Spleen (tissue), 11 donors: ENCODE measurements at regions not wholly inside any gene's neighbourhood (a gene's known extent, or its start where the extent isn't known, plus 50 kb on each side); places are given as distances from the start of the nearest gene placed in this dataset.

Experiments
- DNase-seq: peaks from one replicate; pipeline ENCODE4 v3.0.0-alpha.2; 2020
- H3K27ac ChIP-seq, 8 donors: fragments of 200-600 bp; sonication (generic) in 7 of 8; 1 replicate in 4 of 8; 2 replicates in 4 of 8; pipeline versions ENCODE4 v1.5.0 to v1.8.0; 2016 to 2021; ENCODE audit warnings: inconsistent platforms in 4 of 8, mild to moderate bottlenecking in 4 of 8, moderate library complexity in 1 of 8
- H3K27me3 ChIP-seq, 7 donors: fragments of 200-600 bp; sonication (generic) in 6 of 7; replicated peaks in 1 of 7; 1 replicate in 4 of 7; 2 replicates in 3 of 7; pipeline versions ENCODE4 v1.5.0 to v1.8.0; 2016 to 2021; ENCODE audit warnings: inconsistent platforms in 3 of 7, mild to moderate bottlenecking in 1 of 7
- H3K36me3 ChIP-seq, 6 donors: fragments of 200-600 bp; sonication (generic) in 5 of 6; 1 replicate in 4 of 6; 2 replicates in 2 of 6; pipeline versions ENCODE4 v1.5.0 to v1.8.0; 2016 to 2021; ENCODE audit warnings: inconsistent platforms in 2 of 6
- H3K4me1 ChIP-seq, 6 donors: fragments of 200-600 bp; sonication (generic) in 5 of 6; 1 replicate in 3 of 6; 2 replicates in 3 of 6; pipeline versions ENCODE4 v1.5.0 to v1.8.0; 2016 to 2021; ENCODE audit warnings: inconsistent platforms in 3 of 6
- H3K4me3 ChIP-seq, 8 donors: fragments of 200-600 bp; sonication (generic) in 7 of 8; 1 replicate in 4 of 8; 2 replicates in 4 of 8; pipeline versions ENCODE4 v1.5.0 to v1.8.0; 2016 to 2021; ENCODE audit warnings: inconsistent platforms in 4 of 8, mild to moderate bottlenecking in 4 of 8, moderate library complexity in 2 of 8
- H3K9me3 ChIP-seq, 8 donors: fragments of 200-600 bp; sonication (generic) in 7 of 8; 1 replicate in 4 of 8; 2 replicates in 4 of 8; pipeline versions ENCODE4 v1.5.0 to v1.8.0; 2016 to 2021; ENCODE audit warnings: inconsistent platforms in 4 of 8
- CTCF ChIP-seq, 11 experiments: fragments of 200-600 bp in 7 of 11; fragments of 450-650 bp in 4 of 11; sonication (generic) in 4 of 11; IDR thresholded peaks in 8 of 11; conservative IDR thresholded peaks in 3 of 11; 1 replicate in 7 of 11; 2 replicates in 4 of 11; pipeline versions ENCODE4 v1.4.0 to v1.8.0; 2016 to 2021; ENCODE audit warnings: antibody characterized with exemption in 11 of 11, inconsistent platforms in 4 of 11, mild to moderate bottlenecking in 1 of 11
- POLR2A ChIP-seq, 3 donors: fragments of 450-650 bp; IDR thresholded peaks; one replicate each; pipeline ENCODE4 v1.5.1; 2017; ENCODE audit warnings: antibody characterized with exemption in 3 of 3, mild to moderate bottlenecking in 1 of 3
- POLR2AphosphoS5 ChIP-seq, 3 donors: sonication (generic); formaldehyde crosslinking; IDR thresholded peaks; one replicate each; pipeline ENCODE4 v1.5.1; 2017; ENCODE audit warnings: antibody characterized with exemption in 3 of 3
- WGBS, 5 donors: extraction: QIAGEN DNeasy Blood & Tissue Kit in 3 of 5; methylation state at CpG; one replicate each; pipeline versions ENCODE4 v1.1.5 to v1.1.7; 2013 to 2018; 5-methylcytosine and 5-hydroxymethylcytosine counted together
- intact Hi-C: fragments of 100-400 bp; cut with DNase I; formaldehyde crosslinking; loops from one replicate; pipeline ENCODE4 v1.15.0; 2023; ENCODE audit warnings: low total_unique reads
- donor health status: healthy with polysubstance abuse.
- donor health status: DM: no; HTN: no; CAD: no; lungs with moderate emphysema.
- donor health status: DM: no; HTN: no; CAD: no.
- donor health status: Bipolar disorder and iron deficiency.
- donor health status: healthy.
- donor health status: DM: no; HTN: no; CAD: no.
- donor health status: DM: yes; HTN: yes; CAD: no.

- Histone ChIP-seq H3K9me3 (peaks cover 0 to 7% (median 0%) of the 10 kb centered on the region in 8 donors), H3K36me3 (no peaks in the 10 kb centered on the region), H3K4me1 (peaks cover 0 to 4% (median 0%) of the 10 kb centered on the region in 6 donors), H3K27ac (no peak overlapping the region), H3K4me3 (no peak overlapping the region), H3K27me3 (peaks cover 0 to 10% (median 0%) of the 10 kb centered on the region in 7 donors)
- intact Hi-C loops: no loop called here
- DNase-seq: no peak
- TF ChIP-seq CTCF (IDR thresholded peaks at IDR 0.05 in 8 of 11, conservative IDR thresholded peaks at IDR 0.05 in 3 of 11): no peak
- no peak for TF ChIP-seq POLR2A (IDR thresholded peaks at IDR 0.05)
These were observed 126.1 kb upstream of the NUDT7 start for GRCh38 chr16:77596261-77596660.

- Histone ChIP-seq H3K4me3 (no peak overlapping the region), H3K27me3 (peaks cover 0 to 10% (median 0%) of the 10 kb centered on the region in 7 donors), H3K4me1 (peaks cover 0 to 4% (median 0%) of the 10 kb centered on the region in 6 donors), H3K9me3 (peaks cover 0 to 7% (median 0%) of the 10 kb centered on the region in 8 donors), H3K36me3 (no peaks in the 10 kb centered on the region), H3K27ac (no peak overlapping the region)
- intact Hi-C loops: no loop called here
- DNase-seq: no peak
- no peak for TF ChIP-seq POLR2AphosphoS5 (IDR thresholded peaks at IDR 0.05)
- TF ChIP-seq CTCF (IDR thresholded peaks at IDR 0.05 in 8 of 11, conservative IDR thresholded peaks at IDR 0.05 in 3 of 11): peak in 7 of 11 experiments; percentile 15 to 51 (median 47)
- no peak for TF ChIP-seq POLR2A (IDR thresholded peaks at IDR 0.05)
These were observed 122.4 kb upstream of the NUDT7 start for GRCh38 chr16:77599793-77600415.

DNA sequence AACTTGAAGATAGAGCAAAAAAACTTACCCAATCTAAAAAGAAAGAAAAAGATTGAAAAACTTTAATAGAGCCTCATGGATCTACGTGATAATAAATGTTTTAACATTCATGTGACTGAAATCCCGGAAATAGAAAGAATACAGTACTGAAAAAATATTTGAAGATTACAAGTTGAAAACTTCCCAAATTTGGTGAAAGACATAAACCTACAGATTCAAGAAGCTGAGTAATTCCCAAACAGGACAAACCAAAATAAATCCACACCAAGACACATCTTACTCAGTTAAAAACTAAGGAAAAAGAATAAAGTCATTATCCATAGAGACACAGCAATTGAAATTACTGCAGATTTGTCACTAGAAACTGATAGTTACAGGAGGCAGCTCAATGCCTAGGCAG is 121.8 kb upstream of the NUDT7 start:
- DNase-seq: no peak
- intact Hi-C loops: no loop called here
- Histone ChIP-seq H3K27ac (no peak overlapping the region), H3K36me3 (no peaks in the 10 kb centered on the region), H3K9me3 (peaks cover 0 to 7% (median 0%) of the 10 kb centered on the region in 8 donors), H3K27me3 (peaks cover 0 to 10% (median 0%) of the 10 kb centered on the region in 7 donors), H3K4me3 (no peak overlapping the region), H3K4me1 (peaks cover 0 to 4% (median 0%) of the 10 kb centered on the region in 6 donors)
- TF ChIP-seq POLR2A (IDR thresholded peaks at IDR 0.05): no peak
- no peak for TF ChIP-seq POLR2AphosphoS5 (IDR thresholded peaks at IDR 0.05)
- WGBS, 5 donors: 77 to 90% (median 84%) methylated on average over 2 of the region's 2 CpGs

DNA sequence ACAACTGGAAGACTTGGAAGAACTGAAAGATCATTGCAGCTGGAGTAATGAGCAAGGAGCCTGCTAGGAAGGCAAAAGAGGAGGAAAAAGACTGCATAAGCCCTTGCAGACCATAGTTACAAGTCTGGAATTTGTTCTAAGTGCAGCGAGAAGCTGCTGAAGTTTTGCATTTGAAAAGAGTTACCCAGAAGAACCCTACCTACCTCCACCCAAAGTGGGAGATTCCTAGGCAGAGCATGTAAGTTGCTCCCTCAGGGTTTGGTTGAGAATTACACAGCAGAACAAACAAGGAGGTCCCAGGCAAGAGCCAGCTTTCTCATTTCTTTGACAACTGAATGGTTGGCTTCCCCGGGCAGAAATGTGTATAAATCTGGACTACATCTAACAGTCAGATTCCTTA is 118.7 kb upstream of the NUDT7 start:
- Histone ChIP-seq H3K4me1 (no peaks in the 10 kb centered on the region), H3K27me3 (peaks cover 0 to 4% (median 0%) of the 10 kb centered on the region in 7 donors), H3K27ac (no peak overlapping the region), H3K4me3 (no peak overlapping the region), H3K9me3 (peaks cover 0 to 7% (median 0%) of the 10 kb centered on the region in 8 donors), H3K36me3 (no peaks in the 10 kb centered on the region)
- WGBS, 5 donors: 67 to 80% (median 76%) methylated on average over 2 of the region's 2 CpGs
- no peak for TF ChIP-seq POLR2AphosphoS5 (IDR thresholded peaks at IDR 0.05)
- TF ChIP-seq POLR2A (IDR thresholded peaks at IDR 0.05): no peak
- no peak for TF ChIP-seq CTCF (IDR thresholded peaks at IDR 0.05 in 8 of 11, conservative IDR thresholded peaks at IDR 0.05 in 3 of 11)
- intact Hi-C loops: no loop called here
- no peak for DNase-seq
